ENCODE measurements at regions not wholly inside any gene's neighbourhood (a gene's known extent, or its start where the extent isn't known, plus 50 kb on each side); places are given as distances from the start of the nearest gene placed in this dataset.

DNA sequence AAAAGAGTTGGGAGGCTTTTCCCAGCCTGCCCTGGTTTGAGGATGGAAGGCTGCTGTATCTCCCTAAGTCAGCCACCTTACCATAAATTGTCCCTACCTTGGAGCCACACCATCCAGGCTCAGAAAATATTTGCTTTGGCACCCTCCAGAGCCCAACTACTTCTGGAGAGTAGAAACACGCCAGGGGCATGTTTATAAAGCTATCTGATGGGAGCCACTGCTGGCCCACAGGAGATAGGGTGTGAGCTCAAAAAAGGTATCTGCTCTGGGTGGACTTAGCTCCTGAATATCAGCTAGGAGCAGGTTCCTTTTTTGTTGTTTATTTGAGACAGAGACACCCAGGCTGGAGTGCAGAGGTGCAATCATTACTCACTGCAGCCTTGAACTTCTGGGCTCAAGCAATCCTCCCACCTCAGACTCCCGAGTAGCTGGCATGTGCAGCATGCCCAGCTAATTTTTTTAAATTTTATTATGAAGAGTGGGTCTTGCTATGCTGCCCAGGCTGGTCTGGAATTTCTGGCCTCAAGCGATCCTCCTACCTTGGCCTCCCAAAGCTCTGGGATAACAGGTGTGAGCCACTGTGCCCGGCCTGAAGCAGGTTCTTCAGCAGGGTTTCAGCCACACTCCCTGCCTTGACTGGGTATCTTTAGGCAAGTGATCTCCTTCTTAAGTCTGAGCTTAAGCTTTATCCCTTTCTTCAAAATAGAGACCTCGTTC is 147.1 kb downstream of the SALL1 start:
- H3K27ac Mint-ChIP-seq: no peak overlapping the region
- peaks cover 0 to 2% of the 10 kb centered on the region in 2 donors for H3K9me3 Mint-ChIP-seq
- TF ChIP-seq, protein P1, sequence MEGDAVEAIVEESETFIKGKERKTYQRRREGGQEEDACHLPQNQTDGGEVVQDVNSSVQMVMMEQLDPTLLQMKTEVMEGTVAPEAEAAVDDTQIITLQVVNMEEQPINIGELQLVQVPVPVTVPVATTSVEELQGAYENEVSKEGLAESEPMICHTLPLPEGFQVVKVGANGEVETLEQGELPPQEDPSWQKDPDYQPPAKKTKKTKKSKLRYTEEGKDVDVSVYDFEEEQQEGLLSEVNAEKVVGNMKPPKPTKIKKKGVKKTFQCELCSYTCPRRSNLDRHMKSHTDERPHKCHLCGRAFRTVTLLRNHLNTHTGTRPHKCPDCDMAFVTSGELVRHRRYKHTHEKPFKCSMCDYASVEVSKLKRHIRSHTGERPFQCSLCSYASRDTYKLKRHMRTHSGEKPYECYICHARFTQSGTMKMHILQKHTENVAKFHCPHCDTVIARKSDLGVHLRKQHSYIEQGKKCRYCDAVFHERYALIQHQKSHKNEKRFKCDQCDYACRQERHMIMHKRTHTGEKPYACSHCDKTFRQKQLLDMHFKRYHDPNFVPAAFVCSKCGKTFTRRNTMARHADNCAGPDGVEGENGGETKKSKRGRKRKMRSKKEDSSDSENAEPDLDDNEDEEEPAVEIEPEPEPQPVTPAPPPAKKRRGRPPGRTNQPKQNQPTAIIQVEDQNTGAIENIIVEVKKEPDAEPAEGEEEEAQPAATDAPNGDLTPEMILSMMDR (IDR thresholded peaks at IDR 0.05): no peak
- peaks cover 7 to 8% of the 10 kb centered on the region in 2 donors for H3K27me3 Mint-ChIP-seq (ENCODE audit: low read depth in 2 of 2)
- no peaks in the 10 kb centered on the region for H3K4me1 Mint-ChIP-seq
- Histone ChIP-seq H3K27ac (ENCODE audit: low read length) (no peak overlapping the region), H3K27me3 (ENCODE audit: control insufficient read depth, insufficient read depth, low read length) (no peaks in the 10 kb centered on the region), H3K4me3 (ENCODE audit: low read length) (no peak overlapping the region), H3K36me3 (ENCODE audit: control insufficient read depth, insufficient read depth, low read length) (no peaks in the 10 kb centered on the region), H3K9me3 (ENCODE audit: control insufficient read depth, insufficient read depth, low read length) (no peaks in the 10 kb centered on the region), H3K4me1 (ENCODE audit: control insufficient read depth, insufficient read depth, low read length) (no peaks in the 10 kb centered on the region)
- H3K4me3 Mint-ChIP-seq: no peak overlapping the region
- DNase-seq: no peak
- intact Hi-C loops (cut with micrococcal nuclease): no loop called here
- 88% methylated on average over 4 of the region's 5 CpGs for WGBS (ENCODE audit: insufficient coverage)
- no peaks in the 10 kb centered on the region for H3K36me3 Mint-ChIP-seq
- ATAC-seq: no peak

DNA sequence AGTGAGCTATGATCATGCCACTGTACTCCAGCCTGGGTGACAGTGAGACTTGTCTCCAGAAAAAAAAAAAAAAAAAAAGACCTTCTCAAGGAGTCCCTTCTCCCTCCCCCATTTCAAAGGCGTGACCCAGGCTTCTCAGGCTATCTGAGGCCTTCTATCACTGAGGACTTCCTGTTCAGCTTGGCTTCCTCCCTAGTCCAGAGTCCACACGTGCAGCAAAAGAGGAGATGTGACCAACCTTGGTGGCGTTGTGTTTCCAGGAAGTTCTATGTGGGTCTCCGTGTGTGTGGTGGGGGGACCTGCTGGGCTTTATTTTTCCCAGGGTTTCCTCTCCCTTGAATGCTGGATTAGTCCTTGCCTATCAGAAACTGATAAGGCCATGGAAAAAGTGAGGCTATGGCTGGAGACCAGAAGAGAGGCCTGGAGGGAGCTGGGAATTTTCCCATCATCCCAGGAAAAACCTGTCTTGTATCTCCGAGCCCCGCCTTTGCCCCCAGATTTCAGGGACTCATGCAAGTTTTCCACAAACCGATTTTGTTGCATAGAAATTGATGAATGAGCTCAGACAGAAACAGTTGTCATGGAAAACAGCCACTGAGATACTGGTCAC is 148.1 kb downstream of the SALL1 start:
- ATAC-seq (no peak), DNase-seq (no peak)
- intact Hi-C loops (cut with micrococcal nuclease): no loop called here
- Histone ChIP-seq H3K4me1 (ENCODE audit: control insufficient read depth, insufficient read depth, low read length) (no peaks in the 10 kb centered on the region), H3K36me3 (ENCODE audit: control insufficient read depth, insufficient read depth, low read length) (no peaks in the 10 kb centered on the region), H3K27ac (ENCODE audit: low read length) (no peak overlapping the region), H3K4me3 (ENCODE audit: low read length) (no peak overlapping the region), H3K27me3 (ENCODE audit: control insufficient read depth, insufficient read depth, low read length) (no peaks in the 10 kb centered on the region), H3K9me3 (ENCODE audit: control insufficient read depth, insufficient read depth, low read length) (no peaks in the 10 kb centered on the region)
- Mint-ChIP-seq H3K4me3 (no peak overlapping the region), H3K27me3 (ENCODE audit: low read depth in 2 of 2) (peaks cover 7 to 8% of the 10 kb centered on the region in 2 donors), H3K36me3 (no peaks in the 10 kb centered on the region), H3K9me3 (peaks cover 0 to 2% of the 10 kb centered on the region in 2 donors), H3K4me1 (no peaks in the 10 kb centered on the region), H3K27ac (no peak overlapping the region)
- TF ChIP-seq, protein P1 (IDR thresholded peaks at IDR 0.05): no peak
- WGBS (ENCODE audit: insufficient coverage): 53% methylated on average over 7 of the region's 7 CpGs

DNA sequence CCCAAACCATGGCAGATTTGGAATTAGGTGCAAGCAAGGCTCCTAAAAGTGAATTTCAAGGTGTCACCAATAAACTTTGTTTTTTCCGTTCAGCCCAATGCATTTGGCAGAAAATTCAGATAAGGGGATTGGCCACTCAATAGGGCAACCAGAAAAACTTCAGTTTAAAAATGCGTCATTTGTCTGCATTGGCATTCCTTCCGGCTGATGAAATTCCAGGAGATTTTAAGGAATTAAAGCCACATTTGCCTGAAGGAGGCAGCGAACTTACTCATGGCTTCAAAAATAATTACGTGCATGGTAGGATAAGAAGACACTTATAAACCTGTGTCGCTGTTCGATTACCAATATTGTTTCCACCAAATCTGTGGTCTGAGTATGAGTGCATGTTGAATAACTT is 151.9 kb downstream of the SALL1 start:
- TF ChIP-seq, protein P1 (IDR thresholded peaks at IDR 0.05): no peak
- no peak for DNase-seq
- no peaks in the 10 kb centered on the region for H3K36me3 Mint-ChIP-seq

More for the DNA sequence above, 151.9 kb downstream of the SALL1 start:
- no peak overlapping the region for H3K4me3 ChIP-seq (ENCODE audit: low read length)
- no peaks in the 10 kb centered on the region for H3K4me1 ChIP-seq (ENCODE audit: control insufficient read depth, insufficient read depth, low read length)
- Mint-ChIP-seq H3K4me3 (no peak overlapping the region), H3K27me3 (ENCODE audit: low read depth in 2 of 2) (peaks cover 0 to 3% of the 10 kb centered on the region in 2 donors), H3K9me3 (no peaks in the 10 kb centered on the region), H3K27ac (no peak overlapping the region), H3K4me1 (no peaks in the 10 kb centered on the region)
- no peaks in the 10 kb centered on the region for H3K27me3 ChIP-seq (ENCODE audit: control insufficient read depth, insufficient read depth, low read length)
- no peaks in the 10 kb centered on the region for H3K36me3 ChIP-seq (ENCODE audit: control insufficient read depth, insufficient read depth, low read length)
- intact Hi-C loops (cut with micrococcal nuclease): no loop called here
- H3K27ac ChIP-seq (ENCODE audit: low read length): no peak overlapping the region
- no peak for ATAC-seq
- no peaks in the 10 kb centered on the region for H3K9me3 ChIP-seq (ENCODE audit: control insufficient read depth, insufficient read depth, low read length)
- WGBS (ENCODE audit: insufficient coverage): 92% methylated on average over 7 of the region's 7 CpGs
